ENCODE measurements at regions not wholly inside any gene's neighbourhood (a gene's known extent, or its start where the extent isn't known, plus 50 kb on each side); places are given as distances from the start of the nearest gene placed in this dataset.

- TF ChIP-seq CTCF (IDR thresholded peaks at IDR 0.05 in 4 of 5, conservative IDR thresholded peaks at IDR 0.05 in 1 of 5) (no peak), POLR2A (IDR thresholded peaks at IDR 0.05) (no peak)
- Histone ChIP-seq H3K9me3 (no peaks in the 10 kb centered on the region), H3K27ac (no peak overlapping the region), H3K4me3 (no peak overlapping the region), H3K27me3 (no peaks in the 10 kb centered on the region), H3K4me1 (no peaks in the 10 kb centered on the region), H3K36me3 (no peaks in the 10 kb centered on the region)
- ATAC-seq: no peak
- intact Hi-C loops (cut with DNase I; ENCODE audit: low total_unique reads) (no loop called here), in situ Hi-C loops (cut with MboI; ENCODE audit: low sequenced_read_pairs in 4 of 4) (no loop called here)
- DNase-seq: no peak
Observed at GRCh38 chr9:111144741-111145140, 106.5 kb upstream of the LPAR1 start.

- Histone ChIP-seq H3K36me3 (no peaks in the 10 kb centered on the region), H3K27me3 (no peaks in the 10 kb centered on the region), H3K9me3 (no peaks in the 10 kb centered on the region), H3K4me3 (no peak overlapping the region), H3K27ac (no peak overlapping the region), H3K4me1 (no peaks in the 10 kb centered on the region)
- in situ Hi-C loops (cut with MboI; ENCODE audit: low sequenced_read_pairs in 4 of 4): no loop called here
- no peak for DNase-seq
- intact Hi-C loops (cut with DNase I; ENCODE audit: low total_unique reads): no loop called here
- TF ChIP-seq POLR2A (IDR thresholded peaks at IDR 0.05) (no peak), CTCF (IDR thresholded peaks at IDR 0.05 in 4 of 5, conservative IDR thresholded peaks at IDR 0.05 in 1 of 5) (no peak)
- no peak for ATAC-seq
Observed at GRCh38 chr9:111136180-111136579, 97.9 kb upstream of the LPAR1 start.

GRCh38 chr9:111131211-111131610 is 92.9 kb upstream of the LPAR1 start:
- DNase-seq: no peak
- H3K27me3 ChIP-seq: no peaks in the 10 kb centered on the region
- TF ChIP-seq POLR2A (IDR thresholded peaks at IDR 0.05) (no peak), CTCF (IDR thresholded peaks at IDR 0.05 in 4 of 5, conservative IDR thresholded peaks at IDR 0.05 in 1 of 5) (no peak)

GRCh38 chr9:111120526-111120925 is 82.3 kb upstream of the LPAR1 start:
- in situ Hi-C loops (cut with MboI; ENCODE audit: low sequenced_read_pairs in 4 of 4) (no loop called here), intact Hi-C loops (cut with DNase I; ENCODE audit: low total_unique reads) (no loop called here)
- ATAC-seq (no peak), DNase-seq (no peak)
- no peak overlapping the region for H3K4me3 ChIP-seq
- no peaks in the 10 kb centered on the region for H3K9me3 ChIP-seq
- H3K36me3 ChIP-seq: no peaks in the 10 kb centered on the region
- no peaks in the 10 kb centered on the region for H3K27me3 ChIP-seq
- TF ChIP-seq CTCF (IDR thresholded peaks at IDR 0.05 in 4 of 5, conservative IDR thresholded peaks at IDR 0.05 in 1 of 5): no peak
- TF ChIP-seq POLR2A (IDR thresholded peaks at IDR 0.05): no peak
- no peaks in the 10 kb centered on the region for H3K4me1 ChIP-seq
- H3K27ac ChIP-seq: no peak overlapping the region

More at GRCh38 chr9:111131211-111131610, 92.9 kb upstream of the LPAR1 start:
- in situ Hi-C loops (cut with MboI; ENCODE audit: low sequenced_read_pairs in 4 of 4) (no loop called here), intact Hi-C loops (cut with DNase I; ENCODE audit: low total_unique reads) (no loop called here)
- H3K27ac ChIP-seq: no peak overlapping the region
- no peaks in the 10 kb centered on the region for H3K4me1 ChIP-seq
- no peaks in the 10 kb centered on the region for H3K9me3 ChIP-seq
- no peak overlapping the region for H3K4me3 ChIP-seq
- no peaks in the 10 kb centered on the region for H3K36me3 ChIP-seq
- no peak for ATAC-seq

- TF ChIP-seq POLR2A (IDR thresholded peaks at IDR 0.05) (no peak), CTCF (IDR thresholded peaks at IDR 0.05 in 4 of 5, conservative IDR thresholded peaks at IDR 0.05 in 1 of 5) (no peak)
- DNase-seq (no peak), ATAC-seq (no peak)
- H3K9me3 ChIP-seq: no peaks in the 10 kb centered on the region
- H3K27me3 ChIP-seq: no peaks in the 10 kb centered on the region
- in situ Hi-C loops (cut with MboI; ENCODE audit: low sequenced_read_pairs in 4 of 4) (loop anchor here in 1 of 4 donors (10.0 kb wide), 1 partner anchor 146 kb away; no protein-coding TSS in a partner anchor), intact Hi-C loops (cut with DNase I; ENCODE audit: low total_unique reads) (no loop called here)
- H3K36me3 ChIP-seq: no peaks in the 10 kb centered on the region
- H3K27ac ChIP-seq: no peak overlapping the region
- H3K4me3 ChIP-seq: no peak overlapping the region
- H3K4me1 ChIP-seq: no peaks in the 10 kb centered on the region
Observed at GRCh38 chr9:111118256-111118948, 80.1 kb upstream of the LPAR1 start.
